OCI-LY3 (cell line): ENCODE measurements at regions not wholly inside any gene's neighbourhood (a gene's known extent, or its start where the extent isn't known, plus 50 kb on each side); places are given as distances from the start of the nearest gene placed in this dataset.

Experiments
- H2AFZ ChIP-seq: fragments of 200-600, 300-600 bp; shearing (Covaris generic); 2 replicates; pipeline ENCODE4 v1.6.0; 2014; ENCODE audit warnings: antibody characterized with exemption, low read depth, low read length
- H3K27ac ChIP-seq: fragments of 200-600, 300-600 bp; sonication (generic); 2 replicates; pipeline ENCODE4 v1.5.1; 2014; ENCODE audit warnings: mild to moderate bottlenecking, low read length, moderate library complexity, mixed read lengths
- H3K27me3 ChIP-seq: fragments of 200-600, 300-600 bp; sonication (generic); 2 replicates; pipeline ENCODE4 v1.6.1; 2014; ENCODE audit warnings: low read depth, low read length, mixed read lengths
- H3K36me3 ChIP-seq: fragments of 200-600, 300-600 bp; sonication (generic); replicated peaks from 2 replicates; pipeline ENCODE3; 2014; ENCODE audit warnings: low read depth, low read length, mixed read lengths
- H3K4me1 ChIP-seq: fragments of 300-600, 200-600 bp; sonication (generic); 2 replicates; pipeline ENCODE4 v1.6.1; 2014; ENCODE audit warnings: low read length, mixed read lengths
- H3K4me2 ChIP-seq: fragments of 200-600, 300-600 bp; sonication (generic); 2 replicates; pipeline ENCODE4 v1.6.1; 2014; ENCODE audit warnings: low read length, mixed read lengths
- H3K4me3 ChIP-seq: fragments of 300-600, 200-600 bp; sonication (generic); 2 replicates; pipeline ENCODE4 v1.5.1; 2014; ENCODE audit warnings: antibody characterized with exemption, mild to moderate bottlenecking, low read length, moderate library complexity
- H3K79me2 ChIP-seq: fragments of 300-600, 200-600 bp; shearing (Covaris generic); 2 replicates; pipeline ENCODE4 v1.6.1; 2014; ENCODE audit warnings: mild to moderate bottlenecking, low read length, mixed read lengths
- H3K9ac ChIP-seq: fragments of 300-600, 200-600 bp; shearing (Covaris generic); 2 replicates; pipeline ENCODE4 v1.6.0; 2014; ENCODE audit warnings: mild to moderate bottlenecking, low read length, moderate library complexity
- H3K9me3 ChIP-seq: fragments of 200-600, 300-600 bp; shearing (Covaris generic); 2 replicates; pipeline ENCODE4 v1.6.1; 2014; ENCODE audit warnings: low read length, mixed read lengths; ENCODE audit not compliant: insufficient read depth
- H4K20me1 ChIP-seq: fragments of 200-600, 300-600 bp; sonication (generic); 2 replicates; pipeline ENCODE4 v1.6.1; 2016; ENCODE audit warnings: low read length, mixed read lengths; ENCODE audit not compliant: insufficient read depth
- CTCF ChIP-seq: fragments of 200-600, 300-600 bp; sonication (generic); IDR thresholded peaks from 2 replicates; pipeline ENCODE4 v1.5.1; 2014; ENCODE audit warnings: antibody characterized with exemption, low read length, low read depth
- EZH2phosphoT487 ChIP-seq: fragments of 200-600 bp; shearing (Covaris generic); IDR thresholded peaks from 2 replicates; pipeline ENCODE4 v1.6.1; 2018; ENCODE audit warnings: antibody characterized with exemption, mixed run types, low read depth

GRCh38 chr11:80383655-80384054, 942.8 kb upstream of the TENM4 start:
- Histone ChIP-seq H2AFZ (no peak overlapping the region), H3K79me2 (no peaks in the 10 kb centered on the region), H3K4me1 (no peaks in the 10 kb centered on the region), H3K36me3 (no peaks in the 10 kb centered on the region), H3K9me3 (no peaks in the 10 kb centered on the region), H3K4me3 (no peak overlapping the region), H3K27me3 (no peaks in the 10 kb centered on the region), H3K27ac (no peak overlapping the region), H3K9ac (no peak overlapping the region), H4K20me1 (no peaks in the 10 kb centered on the region), H3K4me2 (no peak overlapping the region)
- TF ChIP-seq EZH2phosphoT487 = no peak
- 0 out of 2 replicates have a peak, but pooled peaks have one; percentile 4 for TF ChIP-seq CTCF

GRCh38 chr11:80379620-80380278, 938.9 kb upstream of the TENM4 start:
- Histone ChIP-seq H4K20me1 (no peaks in the 10 kb centered on the region), H2AFZ (no peak overlapping the region), H3K9me3 (no peaks in the 10 kb centered on the region), H3K9ac (no peak overlapping the region), H3K4me3 (no peak overlapping the region), H3K4me2 (no peak overlapping the region), H3K36me3 (no peaks in the 10 kb centered on the region), H3K27me3 (no peaks in the 10 kb centered on the region), H3K27ac (no peak overlapping the region), H3K4me1 (no peaks in the 10 kb centered on the region), H3K79me2 (no peaks in the 10 kb centered on the region)
- TF ChIP-seq EZH2phosphoT487 = no peak
- no peak for TF ChIP-seq CTCF

GRCh38 chr11:80371931-80372330, 931.1 kb upstream of the TENM4 start:
- no peaks in the 10 kb centered on the region for H4K20me1 ChIP-seq
- H3K36me3 ChIP-seq = no peaks in the 10 kb centered on the region
- no peak overlapping the region for H3K4me3 ChIP-seq
- no peak overlapping the region for H3K9ac ChIP-seq
- no peak overlapping the region for H2AFZ ChIP-seq
- H3K79me2 ChIP-seq = no peaks in the 10 kb centered on the region
- TF ChIP-seq CTCF = no peak
- TF ChIP-seq EZH2phosphoT487 = no peak
- H3K9me3 ChIP-seq = no peaks in the 10 kb centered on the region
- no peak overlapping the region for H3K27ac ChIP-seq
- H3K4me2 ChIP-seq = no peak overlapping the region
- H3K27me3 ChIP-seq = no peaks in the 10 kb centered on the region
- H3K4me1 ChIP-seq = no peaks in the 10 kb centered on the region

GRCh38 chr11:80365980-80366379, 925.1 kb upstream of the TENM4 start:
- H4K20me1 ChIP-seq = no peaks in the 10 kb centered on the region
- H3K4me2 ChIP-seq = peak overlapping the region; percentile 75
- no peaks in the 10 kb centered on the region for H3K27me3 ChIP-seq
- TF ChIP-seq EZH2phosphoT487 = no peak
- peaks cover 12% of the 10 kb centered on the region for H3K4me1 ChIP-seq
- H2AFZ ChIP-seq = peak overlapping the region; percentile 98
- H3K79me2 ChIP-seq = no peaks in the 10 kb centered on the region
- H3K27ac ChIP-seq = no peak overlapping the region
- H3K36me3 ChIP-seq = no peaks in the 10 kb centered on the region
- H3K9me3 ChIP-seq = no peaks in the 10 kb centered on the region
- H3K9ac ChIP-seq = no peak overlapping the region
- peak overlapping the region; percentile 58; the same call in 1 of the 2 replicates for H3K4me3 ChIP-seq
